Activated B cell treated with CpG ODN at 0.5 μM for 24 hours (primary cell): ENCODE measurements at regions not wholly inside any gene's neighbourhood (a gene's known extent, or its start where the extent isn't known, plus 50 kb on each side); places are given as distances from the start of the nearest gene placed in this dataset.

ENCODE experiments used
- ATAC-seq: fragments of 200-7000 bp; cut with Tn5 transposase; one replicate; pipeline ENCODE4 v1.10.0; 2021; ENCODE audit warnings: low read depth, mild to moderate bottlenecking, moderate library complexity
- CTCF ChIA-PET: fragments of 350-600 bp; sonication (Branson Sonifier 250); formaldehyde crosslinking; loops from one replicate; lab custom pipeline; 2021; ENCODE audit warnings: antibody characterized with exemption; lab: Charles Lee
- POLR2A ChIA-PET: fragments of 350-600 bp; sonication (Branson Sonifier 250); formaldehyde crosslinking; loops from one replicate; lab custom pipeline; 2021; ENCODE audit warnings: antibody characterized with exemption; lab: Charles Lee
- DNase-seq: peaks from one replicate; pipeline ENCODE4 v3.0.0; 2022
- H3K27ac Mint-ChIP-seq: one replicate; pipeline ENCODE4 v1.8.0; 2020; ENCODE audit warnings: mixed read lengths
- H3K27me3 Mint-ChIP-seq: one replicate; pipeline ENCODE4 v1.8.0; 2021; ENCODE audit warnings: mixed read lengths
- H3K36me3 Mint-ChIP-seq: one replicate; pipeline ENCODE4 v1.8.0; 2021; ENCODE audit warnings: low read depth, mixed read lengths
- H3K4me1 Mint-ChIP-seq: one replicate; pipeline ENCODE4 v1.8.0; 2021; ENCODE audit warnings: mixed read lengths
- H3K4me3 Mint-ChIP-seq: one replicate; pipeline ENCODE4 v1.8.0; 2020; ENCODE audit warnings: mild to moderate bottlenecking, mixed read lengths
- H3K9me3 Mint-ChIP-seq: one replicate; pipeline ENCODE4 v1.8.0; 2020; ENCODE audit warnings: mixed read lengths
- CTCF ChIP-seq: fragments of 200-600 bp; IDR thresholded peaks from one replicate; pipeline ENCODE4 v1.8.0; 2022; ENCODE audit warnings: antibody characterized with exemption, mild to moderate bottlenecking
- intact Hi-C: fragments of 100-400 bp; cut with micrococcal nuclease; formaldehyde crosslinking; loops from one replicate; pipeline ENCODE4 v1.15.1; 2024

GRCh38 chr10:84938117-84938905 lies 609.9 kb downstream of the CCSER2 start:
- no peak for DNase-seq
- no peak for ATAC-seq
- no peak overlapping the region for H3K4me3 Mint-ChIP-seq
- no peaks in the 10 kb centered on the region for H3K36me3 Mint-ChIP-seq
- ChIA-PET POLR2A (no interaction called here), CTCF (no interaction called here)
- H3K27me3 Mint-ChIP-seq, result no peaks in the 10 kb centered on the region
- no peak overlapping the region for H3K27ac Mint-ChIP-seq
- intact Hi-C loops, result no loop called here
- H3K9me3 Mint-ChIP-seq, result no peaks in the 10 kb centered on the region
- no peaks in the 10 kb centered on the region for H3K4me1 Mint-ChIP-seq
- no peak for TF ChIP-seq CTCF

- ATAC-seq (no peak), DNase-seq (no peak)
- Mint-ChIP-seq H3K4me1 (no peaks in the 10 kb centered on the region), H3K27ac (no peak overlapping the region), H3K36me3 (no peaks in the 10 kb centered on the region), H3K27me3 (no peaks in the 10 kb centered on the region), H3K4me3 (no peak overlapping the region), H3K9me3 (no peaks in the 10 kb centered on the region)
- no peak for TF ChIP-seq CTCF
- CTCF ChIA-PET, result no interaction called here
- intact Hi-C loops, result no loop called here
- POLR2A ChIA-PET, result no interaction called here
These were observed 615.2 kb downstream of the CCSER2 start for GRCh38 chr10:84943541-84943940.

- POLR2A ChIA-PET, result no interaction called here
- TF ChIP-seq CTCF, result no peak
- CTCF ChIA-PET, result no interaction called here
These were observed 615.8 kb downstream of the CCSER2 start for GRCh38 chr10:84944187-84944586.

GRCh38 chr10:84945791-84946190 lies 617.4 kb downstream of the CCSER2 start:
- no peak for ATAC-seq
- Mint-ChIP-seq H3K27me3 (no peaks in the 10 kb centered on the region), H3K27ac (no peak overlapping the region), H3K36me3 (no peaks in the 10 kb centered on the region), H3K4me1 (no peaks in the 10 kb centered on the region), H3K4me3 (no peak overlapping the region), H3K9me3 (no peaks in the 10 kb centered on the region)
- CTCF ChIA-PET, result no interaction called here
- POLR2A ChIA-PET, result no interaction called here
- no peak for DNase-seq
- TF ChIP-seq CTCF, result no peak
- intact Hi-C loops, result no loop called here

More at GRCh38 chr10:84944187-84944586, 615.8 kb downstream of the CCSER2 start:
- DNase-seq (no peak), ATAC-seq (no peak)
- intact Hi-C loops, result no loop called here
- no peaks in the 10 kb centered on the region for H3K27me3 Mint-ChIP-seq
- H3K4me1 Mint-ChIP-seq, result no peaks in the 10 kb centered on the region
- H3K9me3 Mint-ChIP-seq, result no peaks in the 10 kb centered on the region
- H3K27ac Mint-ChIP-seq, result no peak overlapping the region
- H3K36me3 Mint-ChIP-seq, result no peaks in the 10 kb centered on the region
- H3K4me3 Mint-ChIP-seq, result no peak overlapping the region

GRCh38 chr10:84946904-84947303 lies 618.5 kb downstream of the CCSER2 start:
- Mint-ChIP-seq H3K27me3 (no peaks in the 10 kb centered on the region), H3K4me3 (no peak overlapping the region), H3K27ac (no peak overlapping the region), H3K9me3 (no peaks in the 10 kb centered on the region), H3K4me1 (no peaks in the 10 kb centered on the region), H3K36me3 (no peaks in the 10 kb centered on the region)
- ATAC-seq (no peak), DNase-seq (no peak)
- intact Hi-C loops, result no loop called here
- POLR2A ChIA-PET, result no interaction called here
- no peak for TF ChIP-seq CTCF
- CTCF ChIA-PET, result no interaction called here
